ENCODE measurements at regions not wholly inside any gene's neighbourhood (a gene's known extent, or its start where the extent isn't known, plus 50 kb on each side); places are given as distances from the start of the nearest gene placed in this dataset.

DNA sequence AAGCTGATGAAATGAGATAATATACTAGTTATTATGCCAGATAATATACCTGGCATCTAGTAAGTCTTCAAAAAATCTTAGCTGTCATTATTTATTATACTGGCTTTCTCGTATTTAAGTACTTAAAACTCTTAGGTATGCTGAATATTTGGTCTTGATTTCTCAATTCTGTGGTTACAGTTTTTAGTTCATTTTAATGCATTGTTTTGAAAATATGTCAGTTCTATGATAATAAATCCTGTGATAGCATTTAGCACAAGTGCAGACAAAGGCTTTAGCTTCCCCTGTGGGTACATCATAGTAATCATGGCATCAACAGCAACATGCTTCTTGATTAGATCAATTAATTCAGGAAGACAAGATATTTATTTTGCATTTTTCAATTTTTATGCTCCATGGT is 133.0 kb downstream of the SMC2 start:
- Histone ChIP-seq H3K9me3 (ENCODE audit: control insufficient read depth, low read depth, low read length) (no peaks in the 10 kb centered on the region), H4K8ac (replicated peaks; ENCODE audit: insufficient read length, low read depth, low read length) (no peak overlapping the region), H3K4me1 (ENCODE audit: insufficient read depth, low read length) (no peaks in the 10 kb centered on the region), H2BK12ac (ENCODE audit: insufficient read length, low read depth, low read length) (no peak overlapping the region), H3K79me1 (ENCODE audit: insufficient read depth, low read depth, low read length, poor library complexity, severe bottlenecking) (no peaks in the 10 kb centered on the region), H2BK5ac (ENCODE audit: insufficient read length, low read length) (no peak overlapping the region), H3K14ac (ENCODE audit: insufficient read depth, low read length) (no peak overlapping the region), H3K56ac (ENCODE audit: insufficient read length, low read depth, low read length) (no peak overlapping the region), H4K20me1 (ENCODE audit: control insufficient read depth, insufficient read depth, insufficient read length) (no peaks in the 10 kb centered on the region), H3K4ac (ENCODE audit: low read depth, low read length) (no peak overlapping the region), H4K91ac (ENCODE audit: insufficient read length, low read depth, low read length) (no peak overlapping the region), H2BK120ac (ENCODE audit: low read depth, low read length, poor library complexity, severe bottlenecking) (no peak overlapping the region), H3K23me2 (ENCODE audit: insufficient read length, low read depth, low read length, poor library complexity, severe bottlenecking) (no peaks in the 10 kb centered on the region), H3K4me2 (ENCODE audit: insufficient read depth, insufficient read length, low read length) (no peak overlapping the region), H4K5ac (ENCODE audit: insufficient read length, low read depth, low read length) (no peak overlapping the region), H2AK5ac (ENCODE audit: insufficient read length, low read length) (no peak overlapping the region), H3K79me2 (ENCODE audit: insufficient read depth, low read length) (no peaks in the 10 kb centered on the region), H3T11ph (ENCODE audit: low read length) (no peak overlapping the region), H3K23ac (ENCODE audit: insufficient read length, low read depth, low read length) (no peak overlapping the region), H3K18ac (ENCODE audit: insufficient read length, low read depth, low read length) (no peak overlapping the region), H3K27me3 (ENCODE audit: insufficient read depth, low read length) (no peaks in the 10 kb centered on the region), H2BK15ac (ENCODE audit: low read depth, low read length) (no peak overlapping the region), H2AFZ (ENCODE audit: low read length) (no peak overlapping the region), H3K27ac (ENCODE audit: insufficient read length, low read depth, low read length) (no peak overlapping the region), H3K9ac (ENCODE audit: extremely low read depth, insufficient read length, low read length) (no peak overlapping the region), H2BK20ac (ENCODE audit: low read depth, low read length, poor library complexity, severe bottlenecking) (no peak overlapping the region)
- DNase-seq: no peak
- Mint-ChIP-seq H3K9me3 (no peaks in the 10 kb centered on the region), H3K36me3 (ENCODE audit: insufficient read depth in 1 of 3, low read depth in 3 of 3) (no peaks in the 10 kb centered on the region), H3K27me3 (ENCODE audit: low read depth) (no peaks in the 10 kb centered on the region), H3K4me3 (no peak overlapping the region), H3K27ac (no peak overlapping the region), H3K4me1 (peaks cover 1 to 5% of the 10 kb centered on the region in 2 experiments; a peak in 3 of 4 replicates)
- TF ChIP-seq, protein P1, sequence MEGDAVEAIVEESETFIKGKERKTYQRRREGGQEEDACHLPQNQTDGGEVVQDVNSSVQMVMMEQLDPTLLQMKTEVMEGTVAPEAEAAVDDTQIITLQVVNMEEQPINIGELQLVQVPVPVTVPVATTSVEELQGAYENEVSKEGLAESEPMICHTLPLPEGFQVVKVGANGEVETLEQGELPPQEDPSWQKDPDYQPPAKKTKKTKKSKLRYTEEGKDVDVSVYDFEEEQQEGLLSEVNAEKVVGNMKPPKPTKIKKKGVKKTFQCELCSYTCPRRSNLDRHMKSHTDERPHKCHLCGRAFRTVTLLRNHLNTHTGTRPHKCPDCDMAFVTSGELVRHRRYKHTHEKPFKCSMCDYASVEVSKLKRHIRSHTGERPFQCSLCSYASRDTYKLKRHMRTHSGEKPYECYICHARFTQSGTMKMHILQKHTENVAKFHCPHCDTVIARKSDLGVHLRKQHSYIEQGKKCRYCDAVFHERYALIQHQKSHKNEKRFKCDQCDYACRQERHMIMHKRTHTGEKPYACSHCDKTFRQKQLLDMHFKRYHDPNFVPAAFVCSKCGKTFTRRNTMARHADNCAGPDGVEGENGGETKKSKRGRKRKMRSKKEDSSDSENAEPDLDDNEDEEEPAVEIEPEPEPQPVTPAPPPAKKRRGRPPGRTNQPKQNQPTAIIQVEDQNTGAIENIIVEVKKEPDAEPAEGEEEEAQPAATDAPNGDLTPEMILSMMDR (conservative IDR thresholded peaks at IDR 0.05): no peak
- WGBS (ENCODE audit: extremely low coverage, insufficient read length, low lambda C conversion rate): no CpG with 5 or more reads among the region's 1 CpG

Data from H9 (cell line).